Endometrial microvascular endothelial cells (primary cell): ENCODE measurements at regions not wholly inside any gene's neighbourhood (a gene's known extent, or its start where the extent isn't known, plus 50 kb on each side); places are given as distances from the start of the nearest gene placed in this dataset.

Source experiments
- in situ Hi-C: cut with HindIII; loops from 2 replicates; pipeline ENCODE4 v1.10.0; 2017; ENCODE audit warnings: low sequenced_read_pairs, low pct_unique_long_range_greater_than_20kb; ENCODE audit errors: inconsistent ontology term

DNA sequence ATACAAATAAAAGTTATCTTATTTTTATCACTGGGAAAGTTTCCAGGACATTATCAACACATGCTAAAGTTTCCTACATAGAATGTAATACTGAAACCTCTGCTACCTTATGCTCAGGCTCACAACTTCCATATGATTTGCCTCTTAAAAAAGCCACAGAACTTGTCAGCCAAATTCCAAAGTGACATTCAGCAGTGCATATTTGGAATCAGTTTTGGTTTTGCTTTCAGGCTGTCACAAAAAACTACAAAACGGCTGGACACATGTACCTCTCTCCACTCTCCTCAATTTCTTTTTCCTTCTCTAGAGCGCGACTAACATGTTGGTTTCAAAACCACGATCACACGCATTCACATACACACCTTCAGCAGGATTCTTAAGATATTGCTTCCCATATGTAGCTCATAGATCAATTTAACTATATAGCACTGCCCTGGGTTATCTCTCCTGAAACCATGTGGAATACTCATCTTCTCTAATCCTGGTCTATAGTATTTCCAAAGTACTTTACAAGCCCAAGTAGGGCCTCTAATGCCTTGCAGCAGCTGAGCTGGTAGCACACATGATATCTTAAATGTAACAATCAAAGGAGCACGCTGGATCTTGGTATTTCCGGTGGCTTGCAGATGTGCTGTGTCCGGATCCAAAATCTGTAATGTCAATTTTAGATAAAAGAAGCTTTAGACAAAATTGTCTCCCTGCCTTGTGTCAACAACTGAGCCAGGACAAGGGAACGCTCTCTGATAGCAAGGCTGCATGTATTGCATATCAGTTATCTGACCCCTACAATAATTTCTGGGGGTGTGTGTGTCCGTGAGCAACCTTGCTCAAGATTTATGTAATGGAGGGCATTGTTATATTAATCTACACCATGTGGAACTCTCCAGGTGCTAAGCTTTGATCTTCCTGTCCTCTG lies 203.2 kb downstream of the DMRT2 start:
- in situ Hi-C loops, result no loop called here

- in situ Hi-C loops, result no loop called here
Observed at GRCh38 chr9:1254071-1254470, 203.9 kb downstream of the DMRT2 start.

DNA sequence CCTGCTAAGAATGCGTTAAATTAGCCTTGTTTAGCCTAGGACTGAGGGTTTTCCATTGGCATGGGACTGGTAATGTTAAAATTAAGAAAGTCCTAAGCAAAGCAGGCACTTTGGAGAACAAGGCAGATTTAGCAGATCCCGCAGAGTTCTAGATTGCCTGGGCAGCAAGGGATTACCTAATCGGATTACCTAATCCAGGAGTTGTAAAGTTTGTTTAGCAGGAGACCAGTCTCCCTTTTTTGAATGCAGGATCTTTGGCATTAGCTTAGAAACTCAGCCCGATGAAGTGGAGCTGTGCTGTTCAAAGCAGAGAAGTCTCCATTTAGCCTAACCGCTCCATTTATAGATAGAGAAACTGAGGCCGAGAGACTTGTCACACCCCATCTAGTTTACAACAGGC lies 206.0 kb downstream of the DMRT2 start:
- in situ Hi-C loops, result no loop called here

DNA sequence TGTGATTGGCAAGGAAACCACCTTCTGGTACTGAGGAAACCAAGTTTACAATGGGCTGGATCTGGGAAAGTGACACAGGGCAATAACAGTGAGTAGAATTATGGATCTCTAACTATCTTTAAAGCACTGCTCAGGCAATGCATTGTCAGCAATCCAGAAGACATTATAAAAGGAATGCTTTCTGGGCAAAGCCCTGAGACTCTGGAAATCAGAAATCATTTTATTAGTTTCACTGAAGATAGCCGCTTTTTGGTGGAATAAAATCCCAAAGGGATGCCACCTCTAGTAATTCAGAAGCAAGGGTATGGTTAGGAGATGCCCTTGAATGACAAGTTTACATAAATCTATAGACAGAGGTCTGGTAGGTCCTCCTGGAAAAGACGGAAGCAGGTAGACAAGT lies 211.1 kb downstream of the DMRT2 start:
- in situ Hi-C loops, result no loop called here

DNA sequence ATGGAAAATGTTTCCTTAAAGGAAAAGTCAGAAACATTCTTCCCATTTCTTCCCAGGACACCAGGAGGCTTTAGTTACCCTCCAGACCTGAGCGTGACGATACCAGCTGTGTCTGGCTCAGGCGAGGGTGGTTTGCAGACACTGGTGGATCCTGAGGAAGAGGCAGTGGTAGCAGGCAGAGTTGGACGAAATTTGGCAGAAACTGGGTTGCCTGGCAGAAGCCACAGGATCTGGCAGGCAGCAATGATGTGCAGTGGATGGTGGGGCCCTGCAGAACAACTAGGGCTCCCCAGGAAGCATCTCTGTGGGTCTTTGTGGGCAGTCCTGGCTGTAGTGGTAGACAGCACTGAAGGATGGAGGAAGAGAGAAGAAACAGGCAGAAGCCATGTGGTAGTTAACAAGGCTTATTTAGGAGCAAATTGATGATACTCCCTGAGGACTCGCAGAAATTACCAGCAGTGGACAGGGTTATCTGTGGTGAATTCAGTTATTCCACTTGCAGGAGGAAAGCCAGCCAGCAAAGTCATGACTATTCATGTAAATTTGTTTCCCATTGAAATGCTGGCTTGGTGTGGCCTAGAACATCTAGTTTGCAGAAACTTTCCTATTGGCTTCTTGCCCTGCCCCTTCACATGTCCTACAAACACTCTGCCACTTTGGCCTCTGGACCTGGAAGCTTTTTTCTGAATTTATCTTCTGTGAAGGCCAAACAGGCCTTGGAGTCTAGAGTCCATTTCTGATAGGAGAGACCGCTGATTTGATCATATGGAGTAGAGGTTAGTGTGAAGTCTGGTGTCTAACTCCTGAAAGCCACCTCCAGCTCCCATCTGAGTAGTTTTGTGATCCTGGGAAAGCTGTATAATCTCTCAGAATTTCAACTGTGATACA lies 212.0 kb downstream of the DMRT2 start:
- in situ Hi-C loops, result no loop called here

- in situ Hi-C loops, result no loop called here
Observed at GRCh38 chr9:1267141-1267570, 217.0 kb downstream of the DMRT2 start.

- in situ Hi-C loops, result no loop called here
Observed at GRCh38 chr9:1267581-1267980, 217.4 kb downstream of the DMRT2 start.

DNA sequence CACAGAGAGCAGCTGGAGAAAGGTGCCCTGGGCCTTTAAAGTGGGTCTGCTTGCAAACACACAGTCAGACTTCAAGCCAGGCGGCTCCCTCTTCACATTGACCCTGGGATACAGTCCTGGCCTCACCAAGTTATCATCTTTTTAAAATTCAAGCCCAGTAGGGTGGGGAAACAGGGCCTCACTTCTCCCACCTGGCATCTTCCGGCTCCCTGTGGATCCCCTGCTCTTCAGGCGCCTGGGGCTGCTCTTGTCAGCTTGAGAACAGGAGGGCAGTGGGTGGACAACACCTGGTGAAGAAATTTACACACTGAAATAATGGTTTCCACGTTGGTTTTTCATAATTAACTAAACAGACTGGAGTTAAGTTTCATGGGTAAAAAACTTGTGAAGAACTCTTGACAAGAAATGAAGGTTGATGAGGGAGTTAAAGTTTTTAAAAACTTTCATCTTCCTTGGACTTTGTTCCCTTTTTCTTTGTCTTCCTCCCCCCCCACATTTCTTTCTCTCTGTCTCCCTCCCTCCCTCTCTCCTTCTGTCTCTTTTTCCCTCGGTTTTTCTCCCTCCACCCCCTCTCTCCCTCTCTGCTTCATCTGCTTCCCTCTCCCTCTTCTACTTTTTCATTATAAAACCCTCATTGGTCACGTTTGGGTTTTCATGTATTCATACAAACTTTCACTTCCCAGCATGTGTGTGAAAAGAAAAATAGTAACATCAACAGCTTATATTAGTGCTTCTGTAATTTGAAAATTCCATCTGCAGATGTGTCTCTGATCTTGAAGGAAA lies 219.6 kb downstream of the DMRT2 start:
- in situ Hi-C loops, result no loop called here

DNA sequence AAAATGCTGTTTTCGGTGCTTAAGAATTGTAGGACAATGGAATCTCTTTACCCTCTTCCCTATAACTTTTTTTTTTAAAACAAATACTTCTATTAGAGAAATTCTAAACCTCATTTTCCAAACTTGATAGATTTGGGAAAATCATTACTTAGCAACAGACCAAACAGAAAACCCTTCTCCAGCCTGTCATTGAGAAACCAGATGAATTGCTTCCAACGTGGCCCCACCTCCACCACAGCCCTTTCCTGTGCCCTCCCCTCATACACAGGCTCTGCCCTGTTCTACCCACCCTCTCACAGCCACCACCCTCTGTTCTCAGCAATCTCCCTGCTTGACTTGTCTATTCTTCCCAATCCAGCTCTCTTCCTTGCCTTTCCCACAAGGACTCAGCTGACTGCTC lies 221.2 kb downstream of the DMRT2 start:
- in situ Hi-C loops, result no loop called here

DNA sequence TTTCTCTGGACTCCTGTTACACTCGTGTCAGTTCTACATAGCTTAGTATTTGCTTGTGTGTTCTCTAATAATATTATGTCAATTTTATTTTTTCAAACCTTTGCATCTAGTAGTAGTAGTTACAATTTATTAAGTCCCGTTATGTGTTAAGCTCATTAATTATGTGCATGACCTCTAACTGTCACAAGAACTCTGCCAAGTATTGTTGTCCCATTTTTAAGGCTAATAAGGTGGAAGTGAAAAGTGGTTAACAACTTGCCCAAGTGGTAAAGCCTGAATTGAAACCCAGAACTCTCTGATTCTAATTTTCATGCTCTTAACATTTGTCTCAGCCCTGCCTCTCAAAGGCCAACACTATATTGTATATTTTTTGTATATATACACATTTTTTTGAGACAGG lies 221.6 kb downstream of the DMRT2 start:
- in situ Hi-C loops, result no loop called here

DNA sequence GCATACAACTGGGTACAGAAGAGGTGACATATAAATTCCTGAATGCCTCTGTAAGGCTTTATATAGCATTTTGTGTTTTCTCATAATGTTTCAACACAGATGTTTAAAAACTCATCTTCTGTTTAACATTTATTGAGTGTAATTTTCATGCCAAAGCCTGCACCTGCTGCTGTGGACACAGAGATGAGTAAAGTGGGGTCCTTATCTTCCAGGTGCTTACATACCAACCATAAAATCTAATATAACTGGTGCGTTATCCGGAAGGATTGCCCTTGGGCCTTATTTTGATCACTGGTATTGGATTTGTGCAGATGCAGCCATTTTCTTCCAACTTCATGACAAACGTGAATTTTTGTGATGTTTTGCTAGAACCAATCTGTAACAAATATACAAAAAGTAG lies 222.3 kb downstream of the DMRT2 start:
- in situ Hi-C loops, result no loop called here

GRCh38 chr9:1273859-1274258 lies 223.7 kb downstream of the DMRT2 start:
- in situ Hi-C loops, result no loop called here

- in situ Hi-C loops, result no loop called here
Observed at GRCh38 chr9:1274334-1274733, 224.2 kb downstream of the DMRT2 start.

GRCh38 chr9:1276474-1276873 lies 226.3 kb downstream of the DMRT2 start:
- in situ Hi-C loops, result no loop called here

- in situ Hi-C loops, result no loop called here
Observed at GRCh38 chr9:1284727-1285126, 234.6 kb downstream of the DMRT2 start.

DNA sequence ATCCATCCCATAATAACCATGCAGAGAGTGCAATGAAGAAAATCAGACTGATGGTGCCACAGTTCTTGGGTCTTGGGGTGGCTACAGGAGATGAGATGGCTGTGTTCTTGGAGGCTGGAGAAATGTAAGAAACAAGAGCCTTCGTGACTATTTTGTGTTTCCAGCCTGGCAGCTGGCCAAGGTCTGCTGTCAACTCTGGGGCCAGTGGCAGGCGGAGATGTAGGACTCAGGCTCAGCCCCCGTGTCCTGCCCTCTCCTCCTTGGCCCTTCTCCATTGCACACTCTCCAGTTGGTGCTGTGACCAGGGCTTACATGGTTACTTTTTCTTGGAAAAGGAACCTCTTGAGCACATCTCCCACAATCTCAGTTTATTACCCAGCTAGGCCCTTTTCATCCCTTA lies 235.4 kb downstream of the DMRT2 start:
- in situ Hi-C loops, result no loop called here

GRCh38 chr9:1292384-1292783 lies 242.2 kb downstream of the DMRT2 start:
- in situ Hi-C loops, result no loop called here

DNA sequence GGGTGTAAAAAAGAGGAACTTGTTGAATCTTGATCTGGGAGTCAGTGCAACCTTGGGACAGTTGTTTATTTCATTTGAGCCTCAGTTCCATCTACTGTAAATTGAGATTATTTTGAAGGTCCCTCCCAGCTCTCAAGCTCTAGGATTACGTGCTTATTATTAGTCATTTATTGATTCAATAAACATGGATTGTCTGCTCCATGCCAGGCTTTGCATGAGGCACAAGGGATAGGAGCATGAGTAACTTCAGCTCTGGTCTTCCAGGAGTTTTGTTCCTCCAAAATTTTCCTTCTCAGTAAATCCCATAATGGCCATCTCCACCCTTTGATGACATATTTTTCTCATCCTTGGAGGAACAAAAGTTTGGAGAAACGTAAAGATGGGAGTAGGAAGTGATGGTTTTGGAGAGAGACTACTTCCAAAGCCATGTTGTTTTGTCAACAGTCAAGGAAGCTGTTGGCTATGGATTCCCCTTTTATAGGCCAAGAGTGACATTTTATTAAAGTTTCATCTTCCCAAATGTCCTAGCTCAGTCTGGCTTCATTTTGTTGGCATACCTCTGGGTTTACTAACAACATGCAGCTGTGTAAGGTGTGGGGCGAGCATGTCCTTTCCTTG lies 244.6 kb downstream of the DMRT2 start:
- in situ Hi-C loops, result no loop called here

DNA sequence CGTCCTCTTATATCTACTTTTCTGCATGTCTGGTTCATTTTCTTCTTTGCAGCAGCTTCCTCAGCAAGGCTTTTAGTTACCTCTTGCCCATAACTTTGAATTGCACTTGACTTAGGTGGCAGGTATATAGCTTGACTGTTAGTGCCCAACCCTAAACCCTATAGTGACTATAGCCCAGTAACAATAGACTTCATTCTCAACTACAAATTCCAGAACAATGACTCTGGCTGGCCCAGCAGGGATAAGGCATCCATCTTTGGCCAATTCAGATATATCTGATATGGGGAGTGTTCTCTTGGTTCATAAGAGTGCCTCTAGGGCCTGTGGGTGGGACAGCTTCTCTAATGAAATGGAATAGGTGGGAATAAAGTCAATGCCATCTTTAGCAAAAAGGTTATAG lies 246.2 kb downstream of the DMRT2 start:
- in situ Hi-C loops, result no loop called here
